ENCODE measurements at regions not wholly inside any gene's neighbourhood (a gene's known extent, or its start where the extent isn't known, plus 50 kb on each side); places are given as distances from the start of the nearest gene placed in this dataset.

DNA sequence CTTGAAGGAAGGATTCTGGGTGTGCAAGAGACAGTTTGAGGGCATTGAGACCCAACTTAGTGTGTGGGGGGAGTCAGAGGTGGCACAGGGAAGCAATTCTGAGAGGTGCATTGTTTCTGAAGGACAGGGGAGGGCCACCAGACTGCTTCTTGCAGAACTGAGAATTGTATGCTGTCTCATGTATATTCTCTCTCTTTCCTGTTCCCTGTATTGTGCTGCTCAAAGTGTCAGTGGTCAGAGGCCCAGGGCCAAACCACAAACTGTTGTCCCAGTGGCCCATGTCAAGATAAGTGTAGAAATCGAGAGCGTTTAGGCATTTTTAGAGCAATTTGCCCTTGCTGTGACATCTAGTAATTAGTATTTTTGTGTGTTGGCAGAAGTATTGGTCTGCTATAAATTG, 567.1 kb downstream of the EDEM1 start (continued):
- TF ChIP-seq, protein P1, sequence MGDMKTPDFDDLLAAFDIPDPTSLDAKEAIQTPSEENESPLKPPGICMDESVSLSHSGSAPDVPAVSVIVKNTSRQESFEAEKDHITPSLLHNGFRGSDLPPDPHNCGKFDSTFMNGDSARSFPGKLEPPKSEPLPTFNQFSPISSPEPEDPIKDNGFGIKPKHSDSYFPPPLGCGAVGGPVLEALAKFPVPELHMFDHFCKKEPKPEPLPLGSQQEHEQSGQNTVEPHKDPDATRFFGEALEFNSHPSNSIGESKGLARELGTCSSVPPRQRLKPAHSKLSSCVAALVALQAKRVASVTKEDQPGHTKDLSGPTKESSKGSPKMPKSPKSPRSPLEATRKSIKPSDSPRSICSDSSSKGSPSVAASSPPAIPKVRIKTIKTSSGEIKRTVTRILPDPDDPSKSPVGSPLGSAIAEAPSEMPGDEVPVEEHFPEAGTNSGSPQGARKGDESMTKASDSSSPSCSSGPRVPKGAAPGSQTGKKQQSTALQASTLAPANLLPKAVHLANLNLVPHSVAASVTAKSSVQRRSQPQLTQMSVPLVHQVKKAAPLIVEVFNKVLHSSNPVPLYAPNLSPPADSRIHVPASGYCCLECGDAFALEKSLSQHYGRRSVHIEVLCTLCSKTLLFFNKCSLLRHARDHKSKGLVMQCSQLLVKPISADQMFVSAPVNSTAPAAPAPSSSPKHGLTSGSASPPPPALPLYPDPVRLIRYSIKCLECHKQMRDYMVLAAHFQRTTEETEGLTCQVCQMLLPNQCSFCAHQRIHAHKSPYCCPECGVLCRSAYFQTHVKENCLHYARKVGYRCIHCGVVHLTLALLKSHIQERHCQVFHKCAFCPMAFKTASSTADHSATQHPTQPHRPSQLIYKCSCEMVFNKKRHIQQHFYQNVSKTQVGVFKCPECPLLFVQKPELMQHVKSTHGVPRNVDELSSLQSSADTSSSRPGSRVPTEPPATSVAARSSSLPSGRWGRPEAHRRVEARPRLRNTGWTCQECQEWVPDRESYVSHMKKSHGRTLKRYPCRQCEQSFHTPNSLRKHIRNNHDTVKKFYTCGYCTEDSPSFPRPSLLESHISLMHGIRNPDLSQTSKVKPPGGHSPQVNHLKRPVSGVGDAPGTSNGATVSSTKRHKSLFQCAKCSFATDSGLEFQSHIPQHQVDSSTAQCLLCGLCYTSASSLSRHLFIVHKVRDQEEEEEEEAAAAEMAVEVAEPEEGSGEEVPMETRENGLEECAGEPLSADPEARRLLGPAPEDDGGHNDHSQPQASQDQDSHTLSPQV (IDR thresholded peaks at IDR 0.05): no peak
- TF ChIP-seq SAFB2 (IDR thresholded peaks at IDR 0.05; ENCODE audit: borderline replicate concordance, low read depth, low read length, severe bottlenecking) (no peak), PML (IDR thresholded peaks at IDR 0.05; ENCODE audit: low read length) (peak; percentile 37; the same call in 1 of the 2 replicates), GTF2A2 (tag; IDR thresholded peaks at IDR 0.05) (no peak), SMAD3 (CRISPR knock-in tag; conservative IDR thresholded peaks at IDR 0.05) (no peak), MBD2 (IDR thresholded peaks at IDR 0.05; ENCODE audit: borderline replicate concordance, low read depth) (no peak), ZNF316 (IDR thresholded peaks at IDR 0.05) (no peak), ASH1L (IDR thresholded peaks at IDR 0.05; ENCODE audit: borderline replicate concordance, low read depth, partially characterized antibody) (no peak), SMARCC2 (IDR thresholded peaks at IDR 0.05; ENCODE audit: low read depth) (no peak), TAL1 (IDR thresholded peaks at IDR 0.05) (no peak), NFE2L1 (tag; IDR thresholded peaks at IDR 0.05; ENCODE audit: borderline replicate concordance, low read depth) (no peak), ZNF282 (CRISPR knock-in tag; IDR thresholded peaks at IDR 0.05) (no peak), RAD51 (IDR thresholded peaks at IDR 0.05; ENCODE audit: borderline replicate concordance, low read depth) (no peak), TCF3 (CRISPR knock-in tag; IDR thresholded peaks at IDR 0.05) (peak; percentile 48; the same call in 1 of the 2 replicates), SPI1 (IDR thresholded peaks at IDR 0.05; ENCODE audit: borderline replicate concordance, low read depth, low read length) (no peak), ZNF184 (CRISPR knock-in tag; IDR thresholded peaks at IDR 0.05) (no peak), TCF7 (IDR thresholded peaks at IDR 0.05; ENCODE audit: borderline replicate concordance) (no peak), ZNF133 (CRISPR knock-in tag; IDR thresholded peaks at IDR 0.05) (no peak), RFX5 (IDR thresholded peaks at IDR 0.05; ENCODE audit: low read depth, low read length) (no peak), EP300 (IDR thresholded peaks at IDR 0.05; ENCODE audit: low read length) (peak; percentile 56; the same call in 1 of the 2 replicates), KAT8 (IDR thresholded peaks at IDR 0.05; ENCODE audit: low read depth) (no peak), ZNF707 (CRISPR knock-in tag; conservative IDR thresholded peaks at IDR 0.05) (no peak), TEAD4 (IDR thresholded peaks at IDR 0.05; ENCODE audit: low read length) (peak; percentile 77; the same call in 1 of the 2 replicates), TEAD4 (CRISPR knock-in tag; IDR thresholded peaks at IDR 0.05; ENCODE audit: borderline replicate concordance) (no peak), GATAD2A (IDR thresholded peaks at IDR 0.05) (no peak)
- TF ChIP-seq, protein P2, sequence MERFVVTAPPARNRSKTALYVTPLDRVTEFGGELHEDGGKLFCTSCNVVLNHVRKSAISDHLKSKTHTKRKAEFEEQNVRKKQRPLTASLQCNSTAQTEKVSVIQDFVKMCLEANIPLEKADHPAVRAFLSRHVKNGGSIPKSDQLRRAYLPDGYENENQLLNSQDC (CRISPR knock-in tag; IDR thresholded peaks at IDR 0.05): no peak
- TF ChIP-seq, protein P3, sequence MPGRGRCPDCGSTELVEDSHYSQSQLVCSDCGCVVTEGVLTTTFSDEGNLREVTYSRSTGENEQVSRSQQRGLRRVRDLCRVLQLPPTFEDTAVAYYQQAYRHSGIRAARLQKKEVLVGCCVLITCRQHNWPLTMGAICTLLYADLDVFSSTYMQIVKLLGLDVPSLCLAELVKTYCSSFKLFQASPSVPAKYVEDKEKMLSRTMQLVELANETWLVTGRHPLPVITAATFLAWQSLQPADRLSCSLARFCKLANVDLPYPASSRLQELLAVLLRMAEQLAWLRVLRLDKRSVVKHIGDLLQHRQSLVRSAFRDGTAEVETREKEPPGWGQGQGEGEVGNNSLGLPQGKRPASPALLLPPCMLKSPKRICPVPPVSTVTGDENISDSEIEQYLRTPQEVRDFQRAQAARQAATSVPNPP (IDR thresholded peaks at IDR 0.05; ENCODE audit: borderline replicate concordance, insufficient read depth, insufficient read length): no peak
